ENCODE measurements at regions not wholly inside any gene's neighbourhood (a gene's known extent, or its start where the extent isn't known, plus 50 kb on each side); places are given as distances from the start of the nearest gene placed in this dataset.
A peak's percentile ranks its signal among the peaks of the same experiment; 100 is the strongest.

DNA sequence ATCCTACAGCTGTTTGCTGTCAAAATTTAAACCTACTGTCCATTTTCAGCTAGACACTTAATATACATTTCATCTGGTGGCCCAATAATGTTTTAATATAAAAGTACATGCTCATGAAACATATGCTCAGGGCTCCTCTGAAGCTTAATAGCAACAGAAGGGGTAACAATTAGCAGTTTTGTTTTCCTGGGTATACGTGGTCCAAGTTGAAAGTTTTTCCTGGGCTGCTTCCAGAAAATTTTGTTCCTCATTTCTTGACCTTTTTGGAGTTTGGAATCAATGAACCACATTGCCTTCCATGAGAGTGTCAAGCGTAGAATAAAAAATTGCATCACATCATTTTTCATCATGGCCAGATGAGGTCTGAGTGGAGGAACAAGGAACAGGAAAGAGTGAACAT is 537.3 kb upstream of the MGMT start:
- Histone ChIP-seq H2AFZ (replicated peaks) (no peak overlapping the region), H3F3A (ENCODE audit: low read depth) (no peaks in the 10 kb centered on the region), H3K79me2 (ENCODE audit: low read depth) (no peaks in the 10 kb centered on the region), H3K4me2 (no peak overlapping the region), H3K4me1 (no peaks in the 10 kb centered on the region), H3K4me3 (no peak overlapping the region), H3K36me3 (no peaks in the 10 kb centered on the region), H3K27me3 (no peaks in the 10 kb centered on the region), H4K20me1 (ENCODE audit: low read depth) (no peaks in the 10 kb centered on the region), H3K9me3 (ENCODE audit: low read depth) (no peaks in the 10 kb centered on the region), H3K27ac (no peak overlapping the region), H3K9ac (no peak overlapping the region)
- TF ChIP-seq EZH2phosphoT487 (IDR thresholded peaks at IDR 0.05), result no peak
- TF ChIP-seq EZH2 (IDR thresholded peaks at IDR 0.05), result no peak
- TF ChIP-seq, protein P1, sequence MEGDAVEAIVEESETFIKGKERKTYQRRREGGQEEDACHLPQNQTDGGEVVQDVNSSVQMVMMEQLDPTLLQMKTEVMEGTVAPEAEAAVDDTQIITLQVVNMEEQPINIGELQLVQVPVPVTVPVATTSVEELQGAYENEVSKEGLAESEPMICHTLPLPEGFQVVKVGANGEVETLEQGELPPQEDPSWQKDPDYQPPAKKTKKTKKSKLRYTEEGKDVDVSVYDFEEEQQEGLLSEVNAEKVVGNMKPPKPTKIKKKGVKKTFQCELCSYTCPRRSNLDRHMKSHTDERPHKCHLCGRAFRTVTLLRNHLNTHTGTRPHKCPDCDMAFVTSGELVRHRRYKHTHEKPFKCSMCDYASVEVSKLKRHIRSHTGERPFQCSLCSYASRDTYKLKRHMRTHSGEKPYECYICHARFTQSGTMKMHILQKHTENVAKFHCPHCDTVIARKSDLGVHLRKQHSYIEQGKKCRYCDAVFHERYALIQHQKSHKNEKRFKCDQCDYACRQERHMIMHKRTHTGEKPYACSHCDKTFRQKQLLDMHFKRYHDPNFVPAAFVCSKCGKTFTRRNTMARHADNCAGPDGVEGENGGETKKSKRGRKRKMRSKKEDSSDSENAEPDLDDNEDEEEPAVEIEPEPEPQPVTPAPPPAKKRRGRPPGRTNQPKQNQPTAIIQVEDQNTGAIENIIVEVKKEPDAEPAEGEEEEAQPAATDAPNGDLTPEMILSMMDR (IDR thresholded peaks at IDR 0.05), result no peak
- no peak overlapping the region for H3K4me3 Mint-ChIP-seq
- no peak for DNase-seq (ENCODE audit: low spot score)
- peaks cover 2% of the 10 kb centered on the region for H3K9me3 Mint-ChIP-seq
- H3K27ac Mint-ChIP-seq, result no peak overlapping the region
- no peaks in the 10 kb centered on the region for H3K36me3 Mint-ChIP-seq
- H3K27me3 Mint-ChIP-seq (ENCODE audit: insufficient read depth, low read depth), result no peaks in the 10 kb centered on the region
- H3K4me1 Mint-ChIP-seq, result peaks cover 20% of the 10 kb centered on the region

DNA sequence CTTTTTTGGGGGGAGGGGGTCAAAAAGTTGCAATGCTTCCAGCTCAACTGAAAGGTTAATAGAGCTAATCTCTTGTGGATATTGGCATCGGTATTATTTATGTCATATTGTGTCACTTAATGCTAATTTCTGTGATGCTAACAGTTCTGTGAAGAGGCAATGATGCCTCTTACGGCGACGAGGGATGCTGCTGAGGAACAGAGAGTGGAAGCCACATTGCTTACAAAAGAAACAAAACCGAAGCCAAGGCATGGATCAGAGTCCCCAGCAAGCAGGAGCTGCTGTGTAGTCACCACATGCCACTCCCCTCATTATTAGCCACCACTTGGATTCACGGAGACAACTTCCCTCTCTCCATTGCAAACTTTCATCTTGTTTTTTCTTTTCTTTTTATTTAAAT is 536.5 kb upstream of the MGMT start:
- Histone ChIP-seq H3K79me2 (ENCODE audit: low read depth) (no peaks in the 10 kb centered on the region), H3K4me2 (no peak overlapping the region), H3K27me3 (no peaks in the 10 kb centered on the region), H3K4me1 (no peaks in the 10 kb centered on the region), H3K36me3 (no peaks in the 10 kb centered on the region), H3K27ac (no peak overlapping the region), H3K9me3 (ENCODE audit: low read depth) (no peaks in the 10 kb centered on the region), H3K4me3 (no peak overlapping the region), H2AFZ (replicated peaks) (peak overlapping the region; percentile 42), H4K20me1 (ENCODE audit: low read depth) (no peaks in the 10 kb centered on the region), H3F3A (ENCODE audit: low read depth) (no peaks in the 10 kb centered on the region), H3K9ac (no peak overlapping the region)
- DNase-seq (ENCODE audit: low spot score), result no peak
- Mint-ChIP-seq H3K4me3 (no peak overlapping the region), H3K27me3 (ENCODE audit: insufficient read depth, low read depth) (peaks cover 2% of the 10 kb centered on the region), H3K9me3 (peaks cover 2% of the 10 kb centered on the region), H3K4me1 (peaks cover 20% of the 10 kb centered on the region), H3K27ac (no peak overlapping the region), H3K36me3 (no peaks in the 10 kb centered on the region)
- TF ChIP-seq, protein P1 (IDR thresholded peaks at IDR 0.05), result no peak
- TF ChIP-seq EZH2 (IDR thresholded peaks at IDR 0.05), result no peak
- no peak for TF ChIP-seq EZH2phosphoT487 (IDR thresholded peaks at IDR 0.05)

DNA sequence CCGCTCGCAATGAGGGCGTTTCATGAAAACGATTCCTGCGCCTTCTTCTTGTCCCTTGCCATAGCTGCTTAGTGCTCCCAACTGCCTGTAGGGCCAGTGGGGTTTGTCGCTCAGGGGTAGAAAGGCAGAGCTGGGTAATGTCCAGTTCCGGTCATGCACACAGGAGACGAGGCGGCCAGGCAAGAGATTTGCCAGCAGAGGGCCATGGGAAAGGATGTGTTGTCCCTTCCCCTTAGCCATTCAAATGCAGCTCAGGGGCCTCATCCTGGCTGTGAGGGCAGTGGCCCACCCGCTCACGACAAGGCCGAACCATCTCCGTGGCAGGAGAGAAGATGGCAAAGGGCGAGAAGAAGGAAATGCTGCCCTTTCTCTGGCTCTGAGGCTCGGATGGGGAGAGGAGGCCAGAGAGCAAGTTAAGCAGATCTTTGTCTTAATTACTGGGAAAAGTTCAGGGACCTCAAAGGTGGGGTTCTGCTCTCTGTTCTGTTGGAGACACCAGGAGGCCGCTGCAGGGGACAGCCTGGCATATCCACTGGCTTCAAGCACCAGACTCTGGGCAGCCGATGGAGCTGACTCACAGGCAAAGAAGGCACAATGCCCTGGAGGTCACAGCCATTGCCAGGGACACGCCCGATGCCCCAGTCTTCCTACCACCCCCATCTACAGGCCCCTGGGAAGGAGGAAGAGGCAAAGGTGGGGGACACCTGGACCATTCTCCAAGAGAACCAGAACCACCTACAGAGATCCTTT is 534.8 kb upstream of the MGMT start:
- TF ChIP-seq, protein P1 (IDR thresholded peaks at IDR 0.05), result no peak
- no peak for TF ChIP-seq EZH2phosphoT487 (IDR thresholded peaks at IDR 0.05)
- Mint-ChIP-seq H3K4me3 (no peak overlapping the region), H3K27ac (no peak overlapping the region), H3K9me3 (peaks cover 2% of the 10 kb centered on the region), H3K27me3 (ENCODE audit: insufficient read depth, low read depth) (peaks cover 3% of the 10 kb centered on the region), H3K4me1 (peaks cover 20% of the 10 kb centered on the region), H3K36me3 (no peaks in the 10 kb centered on the region)
- Histone ChIP-seq H3K4me1 (no peaks in the 10 kb centered on the region), H2AFZ (replicated peaks) (peak overlapping the region; percentile 3), H3K9me3 (ENCODE audit: low read depth) (no peaks in the 10 kb centered on the region), H3K9ac (no peak overlapping the region), H3F3A (ENCODE audit: low read depth) (no peaks in the 10 kb centered on the region), H3K36me3 (no peaks in the 10 kb centered on the region), H3K27me3 (no peaks in the 10 kb centered on the region), H3K27ac (no peak overlapping the region), H3K4me3 (no peak overlapping the region), H4K20me1 (ENCODE audit: low read depth) (no peaks in the 10 kb centered on the region), H3K79me2 (ENCODE audit: low read depth) (no peaks in the 10 kb centered on the region), H3K4me2 (no peak overlapping the region)
- peak; percentile 5 for DNase-seq (ENCODE audit: low spot score)
